ENCODE measurements at regions not wholly inside any gene's neighbourhood (a gene's known extent, or its start where the extent isn't known, plus 50 kb on each side); places are given as distances from the start of the nearest gene placed in this dataset.

- TF ChIP-seq POLR2AphosphoS5 (IDR thresholded peaks at IDR 0.05; ENCODE audit: low read depth, low read length) (no peak), POLR2A (IDR thresholded peaks at IDR 0.05; ENCODE audit: low read depth, low read length) (no peak), PAX5 (IDR thresholded peaks at IDR 0.05; ENCODE audit: insufficient read depth, low read length, severe bottlenecking) (no peak), TAF1 (IDR thresholded peaks at IDR 0.05; ENCODE audit: low read depth, low read length) (no peak)
Measured at GRCh38 chr10:31112961-31113360, 81.3 kb upstream of the ZNF438 start.
